Breast epithelium (tissue), 3 donors: ENCODE measurements at regions not wholly inside any gene's neighbourhood (a gene's known extent, or its start where the extent isn't known, plus 50 kb on each side); places are given as distances from the start of the nearest gene placed in this dataset.

Source experiments
- CTCF ChIP-seq, 3 donors: fragments of 450-650 bp; IDR thresholded peaks; one replicate each; pipeline ENCODE4 v1.5.1; 2016 to 2017; ENCODE audit warnings: antibody characterized with exemption in 3 of 3, mild to moderate bottlenecking in 3 of 3, moderate library complexity in 3 of 3
- POLR2A ChIP-seq: fragments of 450-650 bp; IDR thresholded peaks from one replicate; pipeline ENCODE4 v1.6.1; 2016; ENCODE audit warnings: antibody characterized with exemption, mild to moderate bottlenecking, moderate library complexity

GRCh38 chr3:135752851-135753250 lies 212.7 kb upstream of the PPP2R3A start:
- TF ChIP-seq POLR2A (no peak), CTCF (IDR thresholded peaks at IDR 0.05) (no peak)
